ENCODE measurements at regions not wholly inside any gene's neighbourhood (a gene's known extent, or its start where the extent isn't known, plus 50 kb on each side); places are given as distances from the start of the nearest gene placed in this dataset.

DNA sequence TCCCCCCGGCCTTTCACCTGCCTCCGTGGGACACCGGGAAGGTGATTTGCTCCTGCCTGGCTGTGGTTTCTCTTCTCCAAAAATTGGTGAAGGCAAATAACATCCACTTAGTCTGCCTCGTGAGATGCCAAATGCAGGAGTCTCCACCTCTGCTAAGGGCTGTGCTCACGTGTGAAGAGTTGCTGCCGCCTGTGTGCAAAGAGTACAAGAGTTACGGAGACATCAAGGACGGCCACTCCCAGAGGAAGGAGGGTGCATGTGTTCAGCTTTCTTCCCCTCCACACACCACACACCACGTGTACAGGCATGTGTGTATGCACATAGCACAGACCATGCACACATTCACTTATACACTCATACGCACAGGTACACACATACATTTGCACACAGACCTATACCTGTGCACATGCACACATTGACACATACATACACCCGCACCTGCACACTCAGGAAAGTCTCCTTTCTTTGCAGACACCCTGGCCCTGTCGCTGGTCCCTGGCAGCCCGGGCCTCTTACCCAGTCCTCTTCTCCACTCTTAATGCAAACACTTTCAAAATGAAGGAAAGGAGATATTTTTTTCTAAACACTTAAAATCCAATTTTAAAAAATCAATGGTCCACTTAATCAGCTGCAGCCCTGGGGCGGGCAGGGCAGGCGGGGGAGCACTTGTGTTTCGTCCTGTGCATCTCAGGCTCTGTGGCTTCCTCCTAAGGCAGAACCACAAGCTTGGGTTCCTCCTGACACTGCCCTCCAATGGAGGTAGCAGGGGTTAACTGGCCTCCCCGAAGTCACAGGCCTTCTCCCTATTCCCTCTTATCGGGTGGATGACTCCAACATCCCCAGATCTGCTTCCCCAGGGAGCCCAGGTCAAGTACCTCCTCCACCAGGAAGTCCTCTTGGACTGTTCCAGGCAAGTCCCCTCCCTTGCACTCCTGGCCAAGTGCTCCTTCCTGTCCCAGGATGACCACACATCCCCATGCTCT lies 103.0 kb downstream of the CPZ start:
- Histone ChIP-seq H3K27me3 (ENCODE audit: control insufficient read depth in 2 of 2, insufficient read depth in 2 of 2, low read length in 2 of 2) (no peaks in the 10 kb centered on the region), H3K27ac (ENCODE audit: insufficient read depth, low read depth, low read length) (no peak overlapping the region), H3K9ac (replicated peaks; ENCODE audit: extremely low read depth, insufficient read depth, low read length) (no peak overlapping the region), H3K36me3 (ENCODE audit: control insufficient read depth in 2 of 2, extremely low read depth in 1 of 2, insufficient read depth in 2 of 2, low read length in 2 of 2) (no peaks in the 10 kb centered on the region), H3K4me3 (replicated peaks in 1 of 3; ENCODE audit: insufficient read depth in 1 of 3, low read depth in 1 of 3, low read length in 3 of 3) (no peak overlapping the region), H2AFZ (ENCODE audit: low read depth, low read length) (no peak overlapping the region), H3K4me1 (ENCODE audit: control insufficient read depth, extremely low read depth, insufficient read depth, low read length) (no peaks in the 10 kb centered on the region), H3K4me2 (ENCODE audit: insufficient read depth, low read length) (no peak overlapping the region), H3K9me1 (replicated peaks; ENCODE audit: control insufficient read depth, extremely low read depth, insufficient read depth, low read length) (no peaks in the 10 kb centered on the region), H3K79me2 (ENCODE audit: control insufficient read depth, insufficient read depth, low read length) (no peaks in the 10 kb centered on the region), H4K20me1 (replicated peaks; ENCODE audit: control insufficient read depth, extremely low read depth, insufficient read depth, low read length) (no peaks in the 10 kb centered on the region), H3K9me3 (replicated peaks; ENCODE audit: control insufficient read depth, insufficient read depth, low read length) (no peaks in the 10 kb centered on the region)
- BruUV-seq (replicated peaks): no TSS peak
- dilution Hi-C loops (cut with MboI; ENCODE audit: extremely low pct_ligation_motif_present, low sequenced_read_pairs): no loop called here
- FAIRE-seq: no peak
- no peak for DNase-seq (ENCODE audit: low read depth, low spot score)
- intact Hi-C loops (cut with micrococcal nuclease): no loop called here
- TF ChIP-seq POLR2AphosphoS5 (IDR thresholded peaks at IDR 0.05; ENCODE audit: insufficient read depth, low read depth, low read length) (no peak), FOS (IDR thresholded peaks at IDR 0.05; ENCODE audit: borderline replicate concordance, insufficient read depth, low read length) (no peak), GATA2 (IDR thresholded peaks at IDR 0.05; ENCODE audit: insufficient read depth, insufficient read length, low read depth, low read length) (no peak), JUN (IDR thresholded peaks at IDR 0.05; ENCODE audit: borderline replicate concordance, insufficient read depth, insufficient read length, low read depth) (no peak), MYC (IDR thresholded peaks at IDR 0.05; ENCODE audit: low read depth, low read length) (no peak), POLR2A (IDR thresholded peaks at IDR 0.05; ENCODE audit: low read depth, low read length) (no peak), EZH2 (IDR thresholded peaks at IDR 0.05; ENCODE audit: borderline replicate concordance, low read depth, low read length, severe bottlenecking) (no peak)
- TF ChIP-seq, protein P1, sequence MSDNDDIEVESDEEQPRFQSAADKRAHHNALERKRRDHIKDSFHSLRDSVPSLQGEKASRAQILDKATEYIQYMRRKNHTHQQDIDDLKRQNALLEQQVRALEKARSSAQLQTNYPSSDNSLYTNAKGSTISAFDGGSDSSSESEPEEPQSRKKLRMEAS (IDR thresholded peaks at IDR 0.05; ENCODE audit: insufficient read depth, insufficient read length): no peak
- TF ChIP-seq, protein P2, sequence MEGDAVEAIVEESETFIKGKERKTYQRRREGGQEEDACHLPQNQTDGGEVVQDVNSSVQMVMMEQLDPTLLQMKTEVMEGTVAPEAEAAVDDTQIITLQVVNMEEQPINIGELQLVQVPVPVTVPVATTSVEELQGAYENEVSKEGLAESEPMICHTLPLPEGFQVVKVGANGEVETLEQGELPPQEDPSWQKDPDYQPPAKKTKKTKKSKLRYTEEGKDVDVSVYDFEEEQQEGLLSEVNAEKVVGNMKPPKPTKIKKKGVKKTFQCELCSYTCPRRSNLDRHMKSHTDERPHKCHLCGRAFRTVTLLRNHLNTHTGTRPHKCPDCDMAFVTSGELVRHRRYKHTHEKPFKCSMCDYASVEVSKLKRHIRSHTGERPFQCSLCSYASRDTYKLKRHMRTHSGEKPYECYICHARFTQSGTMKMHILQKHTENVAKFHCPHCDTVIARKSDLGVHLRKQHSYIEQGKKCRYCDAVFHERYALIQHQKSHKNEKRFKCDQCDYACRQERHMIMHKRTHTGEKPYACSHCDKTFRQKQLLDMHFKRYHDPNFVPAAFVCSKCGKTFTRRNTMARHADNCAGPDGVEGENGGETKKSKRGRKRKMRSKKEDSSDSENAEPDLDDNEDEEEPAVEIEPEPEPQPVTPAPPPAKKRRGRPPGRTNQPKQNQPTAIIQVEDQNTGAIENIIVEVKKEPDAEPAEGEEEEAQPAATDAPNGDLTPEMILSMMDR (IDR thresholded peaks at IDR 0.05; ENCODE audit: extremely low read depth in 1 of 2, insufficient read depth in 1 of 2, low read depth in 1 of 2, low read length in 2 of 2): no peak
- ChIA-PET POLR2A (no interaction called here), CTCF (no interaction called here)
